GM12878 (cell line): ENCODE measurements at regions not wholly inside any gene's neighbourhood (a gene's known extent, or its start where the extent isn't known, plus 50 kb on each side); places are given as distances from the start of the nearest gene placed in this dataset.

Experiments
- ATAC-seq: fragments of 200-7000 bp; cut with Tn5 transposase; 3 replicates; pipeline ENCODE4 v1.9.1; 2020; ENCODE audit warnings: mild to moderate bottlenecking, moderate library complexity
- BruUV-seq: library from RNA; stranded (reverse); fragments of 400-500 nt; replicated peaks from 2 replicates; lab custom pipeline; 2021; lab: Mats Ljungman, UMichigan
- CTCF ChIA-PET: fragments of 300-600 bp; sonication (Branson Sonifier 250); formaldehyde crosslinking; extraction: SDS; loops from one replicate; lab custom pipeline; 2021; ENCODE audit warnings: inconsistent platforms; lab: Yijun Ruan, JAX
- POLR2A ChIA-PET: fragments of 350-600 bp; formaldehyde crosslinking; extraction: SDS; loops from one replicate; lab custom pipeline; 2021; ENCODE audit warnings: inconsistent platforms; lab: Charles Lee
- RAD21 ChIA-PET: fragments of 300-600 bp; sonication (Branson Sonifier 250); formaldehyde crosslinking; loops from one replicate; lab custom pipeline; 2023; ENCODE audit warnings: antibody characterized with exemption; ENCODE audit not compliant: unreplicated experiment; lab: Charles Lee
- SMC1A ChIA-PET: fragments of 300-600 bp; sonication (Branson Sonifier 250); formaldehyde crosslinking; loops from one replicate; lab custom pipeline; 2023; ENCODE audit not compliant: unreplicated experiment, uncharacterized antibody; lab: Charles Lee
- DNase-seq: peaks from one replicate; pipeline ENCODE4 v3.0.0-alpha.2; 2011; ENCODE audit warnings: low read depth, low spot score
- FAIRE-seq: peaks from 3 replicates; lab custom pipeline; 2011; peaks lifted over from hg19 to GRCh38; lab: Jason Lieb, UNC
- H2AFZ ChIP-seq: 2 replicates; pipeline ENCODE4 v1.6.0; 2011; ENCODE audit warnings: low read depth, low read length, control low read depth; ENCODE audit not compliant: control insufficient read depth
- H3K27ac ChIP-seq: 2 replicates; pipeline ENCODE4 v1.5.1; 2011; ENCODE audit warnings: control low read depth; ENCODE audit not compliant: control insufficient read depth, insufficient read depth
- H3K27me3 ChIP-seq, 2 experiments: replicated peaks in 1 of 2; 2 replicates each; pipeline versions ENCODE4 v1.6.0 to v1.6.1; 2011; ENCODE audit warnings: low read length in 1 of 2; ENCODE audit not compliant: control insufficient read depth in 2 of 2, insufficient read depth in 2 of 2
- H3K36me3 ChIP-seq, 2 experiments: 2 replicates each; pipeline ENCODE4 v1.5.1; 2011; ENCODE audit warnings: low read length in 1 of 2; ENCODE audit not compliant: control insufficient read depth in 2 of 2, insufficient read depth in 2 of 2
- H3K4me1 ChIP-seq: 2 replicates; pipeline ENCODE4 v1.6.1; 2011; ENCODE audit warnings: mild to moderate bottlenecking, low read length, moderate library complexity, mixed read lengths; ENCODE audit not compliant: control insufficient read depth, insufficient read depth
- H3K4me2 ChIP-seq: 2 replicates; pipeline ENCODE4 v1.6.0; 2011; ENCODE audit warnings: control low read depth; ENCODE audit not compliant: control insufficient read depth, insufficient read depth
- H3K4me3 ChIP-seq: fragments of 200-600 bp; sonication (generic); 2 replicates; pipeline ENCODE4 v1.5.1; 2016
- H3K79me2 ChIP-seq: 2 replicates; pipeline ENCODE4 v1.6.0; 2011; ENCODE audit warnings: low read length; ENCODE audit not compliant: control insufficient read depth, insufficient read depth
- H3K9ac ChIP-seq: 2 replicates; pipeline ENCODE4 v1.8.0; 2011; ENCODE audit warnings: low read length, control low read depth, mixed read lengths; ENCODE audit not compliant: control insufficient read depth, insufficient read depth
- H3K9me3 ChIP-seq: replicated peaks from 3 replicates; pipeline ENCODE4 v1.5.1; 2011; ENCODE audit warnings: mild to moderate bottlenecking, low read length; ENCODE audit not compliant: control insufficient read depth, insufficient read depth
- H4K20me1 ChIP-seq: 2 replicates; pipeline ENCODE4 v1.6.0; 2011; ENCODE audit not compliant: control insufficient read depth, insufficient read depth
- ATF2 ChIP-seq: IDR thresholded peaks from 2 replicates; pipeline ENCODE4 v1.6.1; 2012; ENCODE audit warnings: low read length, inconsistent platforms
- ATF3 ChIP-seq: IDR thresholded peaks from 2 replicates; pipeline ENCODE4 v1.6.1; 2011; ENCODE audit warnings: low read depth, mild to moderate bottlenecking, low read length, moderate library complexity, borderline replicate concordance; ENCODE audit errors: extremely low read depth
- BACH1 ChIP-seq: fragments of 450-650 bp; IDR thresholded peaks from 2 replicates; pipeline ENCODE4 v1.6.1; 2017; ENCODE audit warnings: mild to moderate bottlenecking, borderline replicate concordance
- ESRRA ChIP-seq: IDR thresholded peaks from 2 replicates; pipeline ENCODE4 v1.6.1; 2012; ENCODE audit warnings: mild to moderate bottlenecking, low read length, improper control_type of control experiment
- NKRF ChIP-seq: fragments of 450-650 bp; conservative IDR thresholded peaks from 2 replicates; pipeline ENCODE4 v1.6.1; 2017; ENCODE audit warnings: mild to moderate bottlenecking, moderate library complexity
- YY1 ChIP-seq: IDR thresholded peaks from 2 replicates; pipeline ENCODE4 v1.6.1; 2011; ENCODE audit warnings: low read depth, mild to moderate bottlenecking, low read length
- WGBS: methylation state at CpG from one replicate; pipeline ENCODE4 v1.1.6; 2016; ENCODE audit warnings: low lambda C conversion rate; ENCODE audit not compliant: insufficient replicate concordance, insufficient coverage; ENCODE audit errors: missing lambda C conversion rate; 5-methylcytosine and 5-hydroxymethylcytosine counted together
- in situ Hi-C: fragments of 300-500 bp; cut with MboI; formaldehyde crosslinking; loops from 9 replicates; pipeline ENCODE4 v1.14.3; 2018; ENCODE audit warnings: mixed read lengths
- intact Hi-C: fragments of 100-400 bp; cut with micrococcal nuclease; formaldehyde crosslinking; loops from one replicate; pipeline ENCODE4 v1.14.2; 2022; ENCODE audit not compliant: unreplicated experiment

- TF ChIP-seq NKRF, result no peak
Measured at GRCh38 chr12:60148831-60149230, 553.0 kb downstream of the SLC16A7 start (continued).

- POLR2A ChIA-PET, result no interaction called here
- DNase-seq (no peak), FAIRE-seq (no peak), ATAC-seq (no peak)
- WGBS, result 10% methylated on average over 1 of the region's 1 CpG
- in situ Hi-C loops (no loop called here), intact Hi-C loops (no loop called here)
- Histone ChIP-seq H4K20me1 (no peaks in the 10 kb centered on the region), H3K4me3 (no peak overlapping the region), H3K4me1 (no peaks in the 10 kb centered on the region), H2AFZ (no peak overlapping the region), H3K79me2 (no peaks in the 10 kb centered on the region), H3K4me2 (no peak overlapping the region), H3K9me3 (no peaks in the 10 kb centered on the region), H3K27me3 (no peaks in the 10 kb centered on the region)
- SMC1A ChIA-PET, result no interaction called here
- RAD21 ChIA-PET, result no interaction called here
- TF ChIP-seq ESRRA (no peak), YY1 (no peak), ATF2 (no peak), BACH1 (no peak), ATF3 (no peak)
- TF ChIP-seq, all 136 proteins: peak for 0
- BruUV-seq, result no TSS peak
- Histone ChIP-seq H3K9ac (no peak overlapping the region), H3K27ac (no peak overlapping the region), H3K36me3 (no peaks in the 10 kb centered on the region)
- CTCF ChIA-PET, result no interaction called here
Measured at GRCh38 chr12:60152756-60153155, 556.9 kb downstream of the SLC16A7 start.
